Right ventricle myocardium superior (tissue), 1 donor: ENCODE measurements at regions not wholly inside any gene's neighbourhood (a gene's known extent, or its start where the extent isn't known, plus 50 kb on each side); places are given as distances from the start of the nearest gene placed in this dataset.
A peak's percentile ranks its signal among the peaks of the same experiment; 100 is the strongest.
"Not testable (repeated sequence)": the region's sequence is repeated elsewhere in the genome, so short reads cannot be mapped to it uniquely, and the experiment has no call there.

Source experiments
- ATAC-seq: fragments of 200-7000 bp; cut with Tn5 transposase; one replicate; pipeline ENCODE4 v1.9.1; 2020; ENCODE audit warnings: mild to moderate bottlenecking; ENCODE audit not compliant: poor library complexity
- DNase-seq: peaks from one replicate; pipeline ENCODE4 v3.0.0-alpha.2; 2020
- intact Hi-C: fragments of 100-400 bp; cut with DNase I; formaldehyde crosslinking; loops from one replicate; pipeline ENCODE4 v1.11.2; 2022
- donor health status: DM: no; HTN: yes; CAD: no; lungs with severe emphysema.

DNA sequence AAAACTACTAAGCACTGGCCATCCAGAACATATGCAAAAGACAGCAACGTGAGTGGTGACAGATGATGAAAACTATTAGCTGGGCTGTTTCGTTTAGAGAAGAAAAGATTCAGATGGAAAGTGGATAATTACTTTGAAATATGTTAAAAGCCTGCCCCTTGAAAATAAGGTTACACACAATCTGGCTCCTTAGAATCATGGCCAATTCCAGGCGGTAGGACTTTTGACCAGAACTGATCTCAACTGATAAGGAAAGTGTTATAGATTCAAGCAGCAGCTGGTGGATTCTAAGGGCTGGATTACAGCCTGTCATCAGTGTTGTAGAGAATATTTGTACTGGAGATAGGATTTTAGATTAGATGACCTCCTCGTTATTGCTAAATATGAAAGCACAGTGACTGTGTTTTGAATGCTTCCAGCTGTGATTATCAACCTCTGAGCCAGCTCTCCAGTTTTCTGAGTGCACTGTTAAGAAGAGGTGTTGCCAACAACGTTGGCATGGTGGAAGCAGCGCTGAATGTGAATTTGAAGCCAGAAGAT, 75.1 kb downstream of the KBTBD2 start:
- ATAC-seq = peak; percentile 66
- not testable (repeated sequence) for DNase-seq

DNA sequence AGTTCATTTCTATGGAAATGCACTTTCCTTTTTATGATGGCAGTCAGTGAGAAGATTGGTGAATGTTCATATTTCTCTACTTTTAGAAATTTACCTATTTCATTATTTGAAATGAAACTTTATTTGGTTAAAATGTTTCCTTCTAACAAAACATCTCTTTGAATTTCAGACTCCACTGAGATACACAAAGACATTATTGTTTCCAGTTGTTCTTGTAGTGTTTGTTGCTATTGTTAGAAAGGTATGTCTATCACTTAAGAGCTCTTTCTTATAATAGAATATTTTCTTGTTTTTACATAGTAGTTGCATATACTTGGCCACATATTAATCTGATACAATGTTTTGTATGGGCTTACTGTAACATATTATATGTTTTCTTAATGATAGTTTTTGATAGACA, 76.8 kb downstream of the KBTBD2 start:
- DNase-seq, intact Hi-C loops: not testable (repeated sequence)
- peak; percentile 48 for ATAC-seq

More for the DNA sequence above, 75.1 kb downstream of the KBTBD2 start:
- intact Hi-C loops = not testable (repeated sequence)

DNA sequence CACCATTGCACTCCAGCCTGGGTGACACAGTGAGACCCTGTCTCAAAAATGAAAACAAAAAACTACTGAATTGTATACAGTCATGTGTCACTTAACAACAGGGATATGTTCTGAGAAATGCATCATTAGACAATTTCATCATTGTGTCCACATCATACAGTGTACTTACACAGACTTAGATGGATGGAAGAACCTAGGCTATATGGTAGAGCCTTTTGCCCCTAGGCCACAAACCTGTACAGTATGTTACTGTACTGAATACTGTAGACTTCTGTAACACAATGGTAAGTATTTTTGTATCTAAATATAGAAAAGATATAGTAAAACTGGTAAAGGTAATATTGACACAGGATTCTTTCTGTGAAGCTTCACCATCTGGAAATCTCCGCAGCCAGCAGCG, 81.7 kb downstream of the KBTBD2 start:
- DNase-seq (no peak), ATAC-seq (no peak)
- intact Hi-C loops = loop anchor here (10.0 kb wide), 1 partner anchor 295 kb away; the partner anchor contains the start of gene RP9

DNA sequence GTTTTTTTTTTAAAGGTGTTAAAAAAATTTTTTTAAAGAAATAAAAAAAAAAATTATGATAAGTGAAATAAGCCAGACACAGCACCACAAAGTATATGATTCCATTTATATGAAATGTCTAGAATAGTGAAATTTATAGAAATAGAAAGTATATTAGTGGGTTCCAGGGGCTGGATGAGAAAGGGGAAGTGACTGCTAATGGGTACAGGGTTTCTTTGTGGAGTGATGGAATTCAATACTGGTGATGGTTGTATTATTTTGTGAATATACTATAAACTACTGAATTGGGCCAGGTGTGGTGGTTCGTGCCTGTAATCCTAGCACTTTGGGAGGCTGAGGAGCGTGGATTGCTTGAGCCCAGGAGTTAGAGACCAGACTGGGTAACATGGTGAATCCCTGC, 82.2 kb downstream of the KBTBD2 start:
- ATAC-seq (no peak), DNase-seq (no peak)
- intact Hi-C loops = loop anchor here (10.0 kb wide), 1 partner anchor 295 kb away; the partner anchor contains the start of gene RP9

DNA sequence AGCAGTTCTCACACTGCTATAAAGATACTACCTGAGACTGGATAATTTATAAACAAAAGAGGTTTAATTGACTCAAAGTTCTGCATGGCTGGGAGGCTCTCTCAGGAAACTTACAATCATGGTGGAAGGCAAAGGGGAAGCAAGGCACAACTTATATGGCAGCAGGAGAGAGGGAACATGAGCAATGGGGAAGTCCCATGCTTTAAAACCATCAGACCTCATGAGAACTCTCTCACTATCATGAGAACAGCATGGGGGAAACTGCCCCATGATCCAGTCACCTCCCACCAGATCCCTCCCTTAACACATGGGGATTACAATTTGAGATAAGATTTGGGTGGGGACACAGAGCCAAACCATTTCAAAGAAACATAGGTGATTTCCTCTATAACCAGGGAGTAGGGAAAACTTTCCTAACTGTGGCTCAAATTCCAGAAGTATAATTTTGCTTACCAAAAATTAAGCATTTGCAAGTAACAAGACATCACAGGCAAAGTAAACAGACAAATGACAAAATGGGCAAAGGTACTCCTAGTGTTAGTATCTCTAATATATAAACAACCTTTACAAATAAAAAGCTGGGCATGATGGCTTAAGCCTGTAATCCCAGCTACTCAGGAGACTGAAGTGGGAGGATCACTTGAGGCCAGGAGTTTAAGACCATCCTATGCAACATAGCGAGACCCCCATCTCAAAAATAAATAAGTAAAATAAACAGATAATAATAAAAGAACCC, 88.0 kb downstream of the KBTBD2 start:
- DNase-seq (no peak), ATAC-seq (no peak)
- intact Hi-C loops = loop anchor here (10.0 kb wide), 1 partner anchor 301 kb away; the partner anchor contains the start of gene RP9

DNA sequence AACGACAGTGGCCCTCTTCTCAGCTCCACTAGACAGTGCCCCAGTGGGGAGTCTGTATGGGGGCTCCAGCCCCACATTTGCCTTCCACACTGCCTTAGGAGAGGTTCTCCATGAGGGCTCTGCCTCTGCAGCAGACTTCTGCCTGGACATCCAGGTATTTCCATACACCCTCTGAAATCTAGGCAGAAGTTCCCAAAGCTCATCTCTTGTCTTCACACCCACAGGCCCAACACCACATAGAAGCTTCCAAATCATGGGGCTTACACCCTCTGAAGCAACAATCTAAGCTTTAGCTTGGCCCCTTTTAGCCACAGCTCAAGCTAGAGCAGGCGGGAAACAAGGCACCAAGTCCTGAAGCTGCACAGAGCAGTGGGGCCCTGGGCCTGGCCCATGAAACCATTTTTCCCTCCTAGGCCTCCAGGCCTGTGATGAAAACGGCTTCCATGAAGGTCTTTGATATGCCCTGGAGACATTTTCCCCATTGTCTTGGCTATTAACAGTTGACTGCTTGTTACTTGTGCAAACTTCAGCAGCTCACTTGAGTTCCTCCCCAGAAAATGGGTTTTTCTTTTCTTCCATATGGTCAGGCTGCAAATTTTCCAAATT, 89.2 kb downstream of the KBTBD2 start:
- intact Hi-C loops = loop anchor here (10.0 kb wide), 1 partner anchor 302 kb away; the partner anchor contains the start of gene RP9
- no peak for ATAC-seq
- no peak for DNase-seq

DNA sequence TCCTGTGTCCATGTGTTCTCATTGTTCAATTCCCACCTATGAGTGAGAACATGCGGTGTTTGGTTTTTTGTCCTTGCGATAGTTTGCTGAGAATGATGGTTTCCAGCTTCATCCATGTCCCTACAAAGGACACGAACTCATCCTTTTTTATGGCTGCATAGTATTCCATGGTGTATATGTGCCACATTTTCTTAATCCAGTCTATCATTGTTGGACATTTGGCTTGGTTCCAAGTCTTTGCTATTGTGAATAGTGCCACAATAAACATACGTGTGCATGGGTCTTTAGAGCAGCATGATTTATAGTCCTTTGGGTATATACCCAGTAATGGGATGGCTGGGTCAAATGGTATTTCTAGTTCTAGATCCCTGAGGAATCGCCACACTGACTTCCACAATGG, 98.5 kb downstream of the KBTBD2 start:
- DNase-seq, intact Hi-C loops, ATAC-seq: not testable (repeated sequence)

DNA sequence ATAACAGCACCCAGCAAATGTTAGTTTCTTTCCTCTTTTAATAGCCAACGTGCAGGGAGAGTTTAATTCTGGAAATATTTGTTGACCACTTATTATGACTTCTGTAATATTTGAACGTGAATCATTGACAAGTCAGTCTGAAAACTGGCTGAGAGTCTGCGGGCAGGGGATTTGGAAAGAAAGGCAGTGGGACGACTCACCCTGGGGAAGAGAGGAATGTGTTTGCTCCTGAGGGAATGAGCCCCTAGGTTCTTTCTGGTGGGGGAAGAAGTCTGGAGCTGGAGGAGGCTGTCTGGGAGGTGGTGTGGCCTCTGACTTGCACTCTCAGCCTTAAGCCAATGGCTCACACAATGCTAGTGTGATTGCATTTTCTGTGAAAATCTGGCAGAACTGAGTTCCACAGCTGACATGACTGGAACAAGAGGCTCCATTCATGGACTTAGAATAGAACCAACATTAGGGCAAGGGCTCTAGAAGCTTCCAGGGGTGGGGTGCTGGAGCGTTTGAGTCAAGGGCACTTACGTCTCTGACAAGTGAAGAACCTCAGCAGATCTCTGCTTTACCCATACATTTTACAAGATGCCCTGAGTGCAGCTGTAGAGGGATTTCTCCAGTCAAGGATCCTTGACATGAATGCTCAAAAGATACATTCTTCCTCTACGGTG, 100.7 kb downstream of the KBTBD2 start:
- intact Hi-C loops, DNase-seq, ATAC-seq: not testable (repeated sequence)

DNA sequence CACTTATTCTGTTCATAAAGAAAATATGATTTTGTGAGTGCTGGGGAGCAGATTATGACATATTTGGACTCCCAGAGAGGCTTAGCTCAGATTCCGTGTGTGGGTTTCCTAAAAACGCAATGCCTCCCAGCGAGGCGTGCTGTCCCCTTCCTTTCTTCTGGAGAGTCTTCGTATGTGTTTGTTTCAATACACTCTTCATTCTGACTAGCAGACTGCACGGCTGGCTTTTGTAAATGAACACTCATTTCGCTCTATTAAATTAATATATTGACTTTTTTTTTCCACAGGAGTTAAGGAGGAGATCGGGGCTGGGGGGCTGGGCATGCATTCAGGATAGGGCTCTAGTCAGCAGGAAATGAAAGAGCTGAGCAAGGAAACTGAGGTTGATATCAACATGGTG, 102.3 kb downstream of the KBTBD2 start:
- intact Hi-C loops, ATAC-seq, DNase-seq: not testable (repeated sequence)

DNA sequence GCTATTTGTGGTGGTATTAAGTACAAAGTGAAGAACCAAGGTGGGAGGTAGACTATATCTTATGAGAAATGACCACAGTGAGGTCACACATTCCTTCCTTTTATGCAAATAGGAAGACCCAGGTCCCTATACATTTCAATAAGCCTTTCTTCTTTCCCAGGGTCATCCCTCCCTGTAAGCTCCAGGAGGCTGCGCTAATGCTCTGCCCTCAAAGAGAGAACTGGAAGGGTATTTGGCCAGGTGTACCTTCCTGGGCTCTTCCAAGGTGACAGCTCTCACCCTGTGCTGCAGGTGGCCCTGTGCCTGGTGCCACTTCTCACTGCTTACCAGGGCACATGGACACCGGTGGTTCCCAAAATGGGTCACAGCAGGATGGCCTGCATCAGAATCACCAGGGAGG, 103.4 kb downstream of the KBTBD2 start:
- ATAC-seq, intact Hi-C loops, DNase-seq: not testable (repeated sequence)

DNA sequence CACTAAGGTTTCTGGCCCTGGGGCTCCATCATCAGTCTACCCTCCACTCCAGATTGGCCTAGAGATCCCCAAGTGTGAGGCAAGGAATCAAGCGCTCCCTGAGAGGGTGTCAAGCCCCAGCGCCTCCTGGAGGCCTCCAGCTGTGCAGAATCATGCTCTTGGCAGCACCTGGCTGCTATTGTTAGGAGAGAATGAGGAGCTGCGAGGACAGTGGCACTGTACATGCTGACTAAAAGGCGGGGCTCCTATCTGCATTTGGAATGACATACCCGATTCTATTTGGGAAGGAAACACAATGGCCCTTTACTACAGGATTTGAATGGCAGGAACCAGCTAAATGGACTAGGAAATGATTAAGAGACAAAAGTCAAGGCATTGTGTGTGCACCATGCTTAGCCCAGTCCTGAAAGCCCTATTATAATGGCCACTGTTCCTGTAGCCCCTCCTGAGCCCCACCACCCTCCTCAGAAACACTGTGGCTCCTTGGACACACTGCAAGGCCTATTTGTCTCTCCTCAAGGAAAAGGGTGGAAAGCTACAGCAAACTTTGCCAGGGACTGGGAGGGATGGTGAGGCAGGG, 106.1 kb downstream of the KBTBD2 start:
- intact Hi-C loops, DNase-seq: not testable (repeated sequence)
- ATAC-seq = peak; percentile 81

DNA sequence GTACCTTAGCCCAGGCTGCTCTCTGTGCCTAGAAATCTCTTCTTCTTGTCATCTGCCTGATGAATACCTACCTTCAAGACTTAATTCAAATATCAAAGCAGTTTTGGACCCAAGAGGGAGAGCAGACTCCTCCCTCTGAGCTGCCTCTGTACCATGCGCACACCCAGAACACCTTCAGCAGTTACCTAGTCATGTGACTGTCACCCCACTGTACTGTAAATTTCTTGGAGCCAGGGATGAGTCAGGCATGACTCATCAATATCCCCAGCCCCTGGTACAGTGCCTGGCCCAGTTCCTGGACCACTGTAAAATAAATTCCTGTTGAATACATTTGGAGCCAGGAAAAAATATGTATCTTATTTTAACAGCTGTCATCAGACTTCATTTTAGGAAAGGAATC, 111.7 kb downstream of the KBTBD2 start:
- intact Hi-C loops, DNase-seq, ATAC-seq: not testable (repeated sequence)

DNA sequence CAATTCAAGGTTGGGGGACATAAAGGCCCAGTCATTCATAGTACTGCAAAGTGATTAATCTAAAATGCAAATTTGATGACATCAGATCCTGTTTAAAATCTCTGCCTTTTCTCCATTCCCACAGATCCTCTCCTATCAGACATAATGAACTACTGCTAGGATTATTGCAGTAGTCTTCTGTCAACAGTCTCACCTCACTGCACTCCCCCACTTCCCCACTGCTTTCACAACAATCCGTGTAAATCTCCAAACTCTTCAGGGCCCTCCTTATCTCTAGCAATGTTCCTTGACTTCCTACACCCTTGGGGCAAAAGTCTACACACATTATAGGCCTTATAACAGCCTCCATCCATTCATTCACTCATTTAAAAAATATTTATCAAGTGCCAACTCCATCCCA, 112.4 kb downstream of the KBTBD2 start:
- intact Hi-C loops = no loop called here

DNA sequence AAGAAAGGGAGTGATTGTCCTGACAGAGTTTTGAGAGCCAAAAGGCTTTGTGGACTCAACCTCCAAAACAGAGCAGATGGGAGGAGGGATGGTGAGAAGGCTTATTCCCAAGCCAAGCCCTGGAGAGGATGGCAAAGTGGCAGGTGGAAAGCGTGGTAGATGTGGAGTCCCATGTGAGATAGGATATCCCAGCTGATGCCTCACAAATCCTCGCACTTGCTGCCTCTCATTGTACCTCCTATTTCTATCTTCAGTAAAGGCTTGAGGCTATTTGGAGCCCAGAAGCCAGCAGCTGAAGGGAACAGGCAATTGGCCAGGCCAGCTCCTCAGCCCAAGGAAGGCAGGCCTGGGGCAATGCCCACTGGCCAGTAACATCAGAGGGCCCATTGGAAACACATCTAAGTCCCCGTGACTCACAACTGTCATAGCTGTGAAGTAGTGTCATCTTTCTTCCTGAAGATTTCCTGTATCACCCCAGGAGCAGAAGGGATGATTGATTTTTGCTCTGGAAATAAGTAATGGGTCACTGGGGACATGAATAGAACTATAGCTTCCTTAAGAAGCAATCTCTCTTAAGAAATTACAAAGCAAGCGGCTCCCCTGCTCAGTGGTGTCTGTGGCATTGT, 114.4 kb downstream of the KBTBD2 start:
- DNase-seq, intact Hi-C loops, ATAC-seq: not testable (repeated sequence)

More for the DNA sequence above, 112.4 kb downstream of the KBTBD2 start:
- DNase-seq (no peak), ATAC-seq (no peak)

DNA sequence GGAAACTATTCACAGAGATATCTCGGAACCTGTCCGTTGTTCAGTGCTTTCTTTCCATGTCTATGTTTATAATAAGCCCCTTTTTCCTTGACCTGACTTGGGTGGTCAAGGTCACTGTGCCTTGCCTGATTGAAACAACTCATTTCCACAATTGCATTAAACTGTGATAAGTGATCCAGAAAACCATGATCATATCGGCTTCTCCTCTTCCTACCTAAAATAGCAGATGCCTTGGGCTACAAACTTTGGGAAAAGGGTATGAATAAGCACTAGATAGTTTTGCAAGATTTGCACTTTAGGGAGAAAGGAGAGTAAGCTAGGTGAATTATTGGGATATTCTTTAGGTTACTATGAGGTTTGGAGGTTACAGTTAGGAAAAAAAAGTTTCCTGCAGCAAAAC, 115.2 kb downstream of the KBTBD2 start:
- DNase-seq, intact Hi-C loops, ATAC-seq: not testable (repeated sequence)

DNA sequence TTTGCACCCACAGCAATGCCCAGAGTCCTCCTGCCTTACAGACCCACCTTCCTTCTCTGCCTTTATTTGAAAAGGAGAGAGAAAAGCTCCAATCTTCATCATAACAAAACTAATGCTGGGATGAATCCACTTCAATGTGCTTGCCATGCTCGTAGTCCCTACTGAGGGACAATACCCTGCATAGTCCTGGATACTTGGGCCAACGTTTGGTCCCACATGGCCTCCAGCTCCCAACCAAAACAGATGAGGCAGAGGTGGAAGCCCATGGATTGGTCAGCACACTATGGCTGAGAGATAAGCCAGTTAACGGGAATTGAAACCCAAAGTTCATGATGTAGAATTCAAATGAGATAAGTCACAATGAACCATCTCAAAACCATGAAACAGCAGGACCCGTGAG, 115.8 kb downstream of the KBTBD2 start:
- DNase-seq, ATAC-seq, intact Hi-C loops: not testable (repeated sequence)

DNA sequence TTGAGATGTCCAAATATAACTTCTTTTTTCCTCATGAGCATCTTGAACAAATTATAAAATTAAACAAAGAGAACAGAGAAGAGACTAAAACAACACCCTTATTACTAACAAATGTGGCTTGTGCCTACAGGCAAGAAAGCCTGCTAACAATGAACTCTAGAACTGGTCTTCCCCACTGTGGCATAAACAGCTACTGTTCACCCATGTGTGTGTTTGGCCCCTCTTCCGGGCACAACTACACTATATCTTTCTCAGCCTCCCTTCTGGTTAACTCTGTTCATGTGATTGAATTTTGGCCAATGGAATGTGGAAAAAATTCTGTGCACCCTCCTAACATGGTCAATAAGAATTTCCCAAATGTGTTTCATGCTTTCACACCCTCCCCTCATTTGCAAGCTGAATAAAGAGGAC, 117.0 kb downstream of the KBTBD2 start:
- intact Hi-C loops = no loop called here
- ATAC-seq (no peak), DNase-seq (no peak)

DNA sequence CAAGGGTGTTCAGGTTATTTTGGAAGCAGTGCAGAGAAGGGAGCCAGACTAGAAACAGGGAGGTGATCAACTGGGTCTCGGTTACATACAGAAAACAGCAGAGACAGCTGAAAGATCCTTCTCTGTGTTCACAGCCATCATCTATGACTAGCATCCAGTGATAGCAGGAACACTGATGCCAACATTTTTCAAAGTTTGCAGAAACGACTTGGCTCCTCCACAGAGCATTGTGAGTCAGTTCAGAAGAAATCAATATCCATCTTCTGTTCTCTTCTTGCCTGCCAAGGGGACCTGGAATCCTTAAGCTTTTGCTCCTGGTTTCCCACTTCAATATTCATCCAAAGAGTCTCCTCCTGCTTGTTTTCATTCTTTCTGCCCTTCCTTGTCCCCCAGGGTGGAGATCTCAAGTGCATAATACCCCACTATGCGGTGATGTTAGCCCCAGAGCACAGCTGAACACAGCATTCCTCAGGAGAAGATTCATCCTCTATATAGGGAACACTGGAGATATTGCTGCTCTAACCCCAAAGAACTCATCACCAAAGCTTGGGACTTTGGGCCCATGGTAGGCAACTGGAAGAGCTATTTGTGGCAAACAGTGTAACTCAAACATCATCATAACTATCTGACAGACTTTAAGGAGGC, 122.6 kb downstream of the KBTBD2 start:
- intact Hi-C loops, ATAC-seq, DNase-seq: not testable (repeated sequence)
